ENCODE measurements at regions not wholly inside any gene's neighbourhood (a gene's known extent, or its start where the extent isn't known, plus 50 kb on each side); places are given as distances from the start of the nearest gene placed in this dataset.

GRCh38 chr18:42473611-42474010 lies 518.6 kb downstream of the PIK3C3 start:
- TF ChIP-seq POLR2A (IDR thresholded peaks at IDR 0.05), result no peak
- no peak for TF ChIP-seq CTCF (IDR thresholded peaks at IDR 0.05 in 8 of 11, conservative IDR thresholded peaks at IDR 0.05 in 3 of 11)

Data from spleen (tissue), 7 donors.